AG04449 (cell line): ENCODE measurements at regions not wholly inside any gene's neighbourhood (a gene's known extent, or its start where the extent isn't known, plus 50 kb on each side); places are given as distances from the start of the nearest gene placed in this dataset.
"Not testable (repeated sequence)": the region's sequence is repeated elsewhere in the genome, so short reads cannot be mapped to it uniquely, and the experiment has no call there.

Experiments used
- CTCF ChIA-PET: fragments of 350-600 bp; formaldehyde crosslinking; extraction: SDS; loops from one replicate; lab custom pipeline; 2021; ENCODE audit warnings: antibody characterized with exemption; lab: Yijun Ruan, JAX
- POLR2A ChIA-PET: fragments of 400-600, 350-600 bp; formaldehyde crosslinking; extraction: SDS; loops from one replicate; lab custom pipeline; 2020; ENCODE audit warnings: antibody characterized with exemption, inconsistent platforms; lab: Yijun Ruan, JAX
- DNase-seq: peaks from one replicate; pipeline ENCODE4 v3.0.0-alpha.2; 2010; ENCODE audit warnings: low read depth, low spot score
- H3K4me3 ChIP-seq: 2 replicates; pipeline ENCODE4 v1.5.1; 2011; ENCODE audit warnings: low read depth, mild to moderate bottlenecking, control low read depth, low read length
- CTCF ChIP-seq: IDR thresholded peaks from one replicate; pipeline ENCODE4 v1.5.1; 2011; ENCODE audit warnings: mild to moderate bottlenecking, moderate library complexity, low read length, control low read depth, inconsistent platforms; ENCODE audit not compliant: insufficient read depth; ENCODE audit errors: missing control alignments

- H3K4me3 ChIP-seq, result no peak overlapping the region
- ChIA-PET CTCF (no interaction called here), POLR2A (no interaction called here)
- DNase-seq, result no peak
- TF ChIP-seq CTCF, result no peak
Measured at GRCh38 chr12:131641315-131641714, 69.6 kb upstream of the SFSWAP start.

GRCh38 chr12:131642101-131642540 is 68.8 kb upstream of the SFSWAP start:
- POLR2A ChIA-PET, result no interaction called here

GRCh38 chr12:131642771-131643170 is 68.1 kb upstream of the SFSWAP start:
- TF ChIP-seq CTCF, result no peak
- no peak overlapping the region for H3K4me3 ChIP-seq
- CTCF ChIA-PET, result no interaction called here
- DNase-seq, result no peak
- POLR2A ChIA-PET, result no interaction called here

More at GRCh38 chr12:131642101-131642540, 68.8 kb upstream of the SFSWAP start:
- CTCF ChIA-PET, result no interaction called here
- DNase-seq, result no peak
- TF ChIP-seq CTCF, result no peak
- no peak overlapping the region for H3K4me3 ChIP-seq

GRCh38 chr12:131643631-131644452 is 67.0 kb upstream of the SFSWAP start:
- no peak for TF ChIP-seq CTCF
- ChIA-PET POLR2A (no interaction called here), CTCF (no interaction called here)
- DNase-seq, result no peak
- H3K4me3 ChIP-seq, result no peak overlapping the region

- no peak overlapping the region for H3K4me3 ChIP-seq
- CTCF ChIA-PET, result no interaction called here
- POLR2A ChIA-PET, result no interaction called here
- TF ChIP-seq CTCF, result no peak
- no peak for DNase-seq
Measured at GRCh38 chr12:131644481-131644880, 66.4 kb upstream of the SFSWAP start.

GRCh38 chr12:131644917-131645316 is 66.0 kb upstream of the SFSWAP start:
- H3K4me3 ChIP-seq, POLR2A ChIA-PET, DNase-seq, CTCF ChIA-PET: not testable (repeated sequence)

GRCh38 chr12:131645557-131645956 is 65.3 kb upstream of the SFSWAP start:
- H3K4me3 ChIP-seq, DNase-seq, CTCF ChIA-PET, POLR2A ChIA-PET: not testable (repeated sequence)

GRCh38 chr12:131646444-131646843 is 64.4 kb upstream of the SFSWAP start:
- POLR2A ChIA-PET, H3K4me3 ChIP-seq, DNase-seq, CTCF ChIA-PET: not testable (repeated sequence)
